ENCODE measurements at regions not wholly inside any gene's neighbourhood (a gene's known extent, or its start where the extent isn't known, plus 50 kb on each side); places are given as distances from the start of the nearest gene placed in this dataset.

GRCh38 chr6:100117680-100118079, 123.7 kb upstream of the MCHR2 start:
- H3K4me3 Mint-ChIP-seq (ENCODE audit: unreplicated experiment), result no peak overlapping the region
- H3K9me3 Mint-ChIP-seq (ENCODE audit: unreplicated experiment), result no peaks in the 10 kb centered on the region
- DNase-seq (ENCODE audit: extremely low spot score, unreplicated experiment), result no peak
- no peaks in the 10 kb centered on the region for H3K36me3 Mint-ChIP-seq (ENCODE audit: unreplicated experiment)
- peaks cover 6% of the 10 kb centered on the region for H3K27me3 Mint-ChIP-seq (ENCODE audit: unreplicated experiment)
- H3K27ac Mint-ChIP-seq (ENCODE audit: unreplicated experiment), result no peak overlapping the region
- H3K4me1 Mint-ChIP-seq (ENCODE audit: unreplicated experiment), result peaks cover 50% of the 10 kb centered on the region
- no peak for TF ChIP-seq CTCF (IDR thresholded peaks at IDR 0.05)

GRCh38 chr6:100116411-100117194, 122.6 kb upstream of the MCHR2 start:
- Mint-ChIP-seq H3K36me3 (ENCODE audit: unreplicated experiment) (no peaks in the 10 kb centered on the region), H3K27me3 (ENCODE audit: unreplicated experiment) (peaks cover 6% of the 10 kb centered on the region), H3K4me3 (ENCODE audit: unreplicated experiment) (no peak overlapping the region), H3K9me3 (ENCODE audit: unreplicated experiment) (no peaks in the 10 kb centered on the region), H3K27ac (ENCODE audit: unreplicated experiment) (peak overlapping the region; percentile 16), H3K4me1 (ENCODE audit: unreplicated experiment) (peaks cover 39% of the 10 kb centered on the region)
- no peak for DNase-seq (ENCODE audit: extremely low spot score, unreplicated experiment)
- TF ChIP-seq CTCF (IDR thresholded peaks at IDR 0.05), result peak; percentile 90

GRCh38 chr6:100115407-100116101, 121.5 kb upstream of the MCHR2 start:
- no peaks in the 10 kb centered on the region for H3K36me3 Mint-ChIP-seq (ENCODE audit: unreplicated experiment)
- H3K4me1 Mint-ChIP-seq (ENCODE audit: unreplicated experiment), result peaks cover 30% of the 10 kb centered on the region
- TF ChIP-seq CTCF (IDR thresholded peaks at IDR 0.05), result no peak
- H3K27ac Mint-ChIP-seq (ENCODE audit: unreplicated experiment), result no peak overlapping the region
- no peaks in the 10 kb centered on the region for H3K9me3 Mint-ChIP-seq (ENCODE audit: unreplicated experiment)
- H3K4me3 Mint-ChIP-seq (ENCODE audit: unreplicated experiment), result no peak overlapping the region
- DNase-seq (ENCODE audit: extremely low spot score, unreplicated experiment), result no peak
- peaks cover 10% of the 10 kb centered on the region for H3K27me3 Mint-ChIP-seq (ENCODE audit: unreplicated experiment)

- TF ChIP-seq CTCF (IDR thresholded peaks at IDR 0.05), result no peak
- no peak overlapping the region for H3K27ac Mint-ChIP-seq (ENCODE audit: unreplicated experiment)
Measured at GRCh38 chr6:100112855-100113508, 119.0 kb upstream of the MCHR2 start.

More at GRCh38 chr6:100112855-100113508, 119.0 kb upstream of the MCHR2 start:
- DNase-seq (ENCODE audit: extremely low spot score, unreplicated experiment), result no peak
- no peaks in the 10 kb centered on the region for H3K36me3 Mint-ChIP-seq (ENCODE audit: unreplicated experiment)
- no peak overlapping the region for H3K4me3 Mint-ChIP-seq (ENCODE audit: unreplicated experiment)
- H3K27me3 Mint-ChIP-seq (ENCODE audit: unreplicated experiment), result peaks cover 14% of the 10 kb centered on the region
- no peaks in the 10 kb centered on the region for H3K9me3 Mint-ChIP-seq (ENCODE audit: unreplicated experiment)
- H3K4me1 Mint-ChIP-seq (ENCODE audit: unreplicated experiment), result peaks cover 12% of the 10 kb centered on the region

Measured in osteocyte (in vitro differentiated cells).